GM18498 (cell line): ENCODE measurements at regions not wholly inside any gene's neighbourhood (a gene's known extent, or its start where the extent isn't known, plus 50 kb on each side); places are given as distances from the start of the nearest gene placed in this dataset.

Experiments used
- ATAC-seq: cut with Tn5 transposase; IDR thresholded peaks from one replicate; pipeline ENCODE4 v1.9.1; 2021; ENCODE audit warnings: mild to moderate bottlenecking, moderate library complexity; ENCODE audit not compliant: unreplicated experiment

DNA sequence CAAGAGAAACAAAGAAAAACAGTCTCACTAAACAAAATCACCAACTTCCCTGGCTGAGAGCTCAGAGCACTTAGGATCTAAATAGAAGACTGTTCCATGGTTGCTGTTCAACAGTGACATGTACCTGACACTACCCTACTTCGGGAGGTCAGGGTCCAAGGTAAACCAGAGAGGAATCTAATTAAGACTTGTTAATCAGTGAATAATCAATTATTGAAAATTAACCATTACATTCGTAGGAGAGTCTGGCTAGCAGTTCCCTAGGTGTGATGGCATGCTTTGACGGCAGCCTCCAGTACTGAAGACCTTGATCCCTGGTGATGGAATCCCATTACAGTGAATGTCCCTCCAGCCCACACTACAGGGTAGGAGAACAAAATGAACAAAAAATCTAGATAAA lies 154.0 kb upstream of the AFDN start:
- no peak for ATAC-seq

DNA sequence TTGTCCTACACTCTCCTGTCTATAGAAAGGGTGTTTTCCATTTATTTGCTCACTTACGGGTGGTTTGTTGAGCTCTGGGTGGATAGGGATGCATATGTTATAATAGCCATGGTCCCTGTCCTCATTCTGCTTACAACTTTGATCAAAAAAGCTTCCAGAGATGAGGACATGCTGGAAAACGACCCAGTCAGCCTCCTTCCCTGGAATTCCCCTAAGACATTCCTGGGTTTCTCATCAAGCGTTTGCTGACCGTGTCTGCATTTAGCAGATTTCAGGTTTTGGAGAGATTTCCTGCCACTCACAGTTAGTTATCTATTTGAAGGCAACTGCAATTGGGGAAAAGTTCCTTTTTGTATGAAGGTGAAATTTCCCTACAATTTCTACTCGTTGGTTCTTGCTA lies 152.8 kb upstream of the AFDN start:
- no peak for ATAC-seq

DNA sequence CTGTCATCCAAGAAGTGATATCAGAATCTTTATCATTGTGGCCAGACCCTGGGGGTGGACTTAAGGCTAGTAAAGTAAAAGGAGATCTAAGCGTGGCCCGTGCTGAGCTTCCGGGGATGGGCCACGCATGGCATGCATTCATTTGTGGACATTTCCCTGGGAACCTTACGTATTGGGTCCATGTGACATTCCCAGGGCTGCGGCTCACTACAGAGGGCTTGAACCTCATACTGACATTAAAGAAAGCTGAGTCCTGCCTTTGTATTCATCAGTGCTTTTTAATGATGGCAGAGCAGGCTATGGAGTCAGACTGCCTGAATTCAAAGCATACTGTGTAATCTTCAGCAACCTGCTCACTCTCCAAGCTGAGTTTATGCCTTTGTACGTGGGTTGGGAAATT lies 152.2 kb upstream of the AFDN start:
- no peak for ATAC-seq

DNA sequence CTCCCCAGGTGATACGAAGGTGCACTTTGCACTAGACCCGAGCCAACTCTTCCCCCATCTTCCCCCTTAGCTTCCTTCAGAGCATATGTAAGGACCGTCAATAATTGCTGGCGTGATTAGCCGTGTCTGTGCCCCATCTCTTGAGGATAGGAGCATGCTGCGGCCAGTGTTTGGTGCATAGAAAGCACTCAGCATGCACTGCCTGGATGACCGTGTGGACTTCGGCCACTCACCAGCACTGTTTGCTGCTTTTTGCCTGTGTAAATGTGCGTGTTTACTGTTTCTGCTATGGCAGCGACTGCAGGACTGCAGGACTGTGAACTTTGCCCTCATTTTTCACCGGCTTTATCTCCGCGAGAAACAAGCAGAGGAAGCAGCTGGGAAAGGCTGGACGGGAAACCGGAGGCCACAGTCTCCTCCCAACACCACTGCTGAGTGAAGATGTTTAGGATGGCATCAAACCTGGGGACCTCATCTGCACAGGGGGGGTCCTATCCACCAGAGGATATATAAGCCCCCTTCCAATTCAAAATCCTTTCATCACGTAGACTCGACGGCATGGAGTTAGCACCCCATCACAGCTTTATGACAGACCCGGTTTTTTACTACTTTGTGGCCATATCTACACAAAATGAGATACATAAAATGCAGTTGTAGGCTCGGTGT lies 150.6 kb upstream of the AFDN start:
- no peak for ATAC-seq

DNA sequence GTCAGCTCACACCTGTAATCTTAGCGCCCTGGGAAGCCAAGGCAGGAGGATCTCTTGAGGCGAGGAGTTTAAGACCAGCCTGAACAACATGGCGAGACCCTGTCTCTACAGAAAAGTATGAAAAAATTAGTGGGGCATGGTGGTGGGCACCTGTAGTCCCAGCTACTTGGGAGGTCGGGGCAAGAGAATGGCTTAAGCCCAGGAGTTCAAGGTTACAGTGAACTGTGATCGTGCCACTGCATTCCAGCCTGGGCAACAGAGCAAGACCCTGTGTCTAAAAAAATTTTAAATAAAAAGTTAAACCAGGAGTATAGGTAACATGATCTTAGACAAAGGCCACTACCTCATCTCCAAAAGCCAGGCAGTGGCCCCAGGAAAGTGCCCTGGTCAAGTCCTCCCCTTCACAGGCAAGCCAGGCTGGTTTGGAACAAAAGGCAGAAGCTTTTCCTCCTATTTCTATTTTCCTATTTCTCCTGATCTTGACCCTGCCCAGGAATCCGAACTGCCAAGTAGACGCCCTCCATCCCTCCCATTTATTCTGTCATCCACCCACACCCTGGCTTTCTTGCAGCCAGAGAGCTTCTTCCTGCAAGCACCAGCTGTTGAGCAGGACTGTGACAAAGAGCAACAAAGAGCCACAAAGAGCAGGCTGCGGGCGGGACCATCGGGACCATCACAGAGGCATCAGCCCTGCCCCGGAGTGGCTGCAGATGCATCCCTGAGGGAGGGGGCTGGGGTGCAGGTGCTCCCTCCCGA lies 149.9 kb upstream of the AFDN start:
- ATAC-seq, result no peak

DNA sequence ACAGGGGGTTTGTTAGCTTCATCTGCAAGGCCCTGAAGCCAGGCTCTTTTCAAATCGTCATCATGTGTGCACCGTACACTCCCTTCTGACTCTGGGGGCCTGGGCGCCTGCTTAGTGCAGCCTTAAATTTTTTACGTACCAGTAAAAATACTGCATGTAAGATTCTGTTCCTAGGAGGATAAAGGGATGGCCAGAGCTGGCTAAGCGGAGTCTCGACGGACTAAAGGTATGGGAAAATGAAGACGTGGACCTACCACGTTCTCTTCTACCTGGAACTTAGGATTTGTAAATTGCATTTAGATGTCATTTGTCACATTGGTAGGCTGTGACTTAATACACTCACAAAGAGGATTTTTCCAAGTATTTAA lies 149.3 kb upstream of the AFDN start:
- ATAC-seq, result no peak

DNA sequence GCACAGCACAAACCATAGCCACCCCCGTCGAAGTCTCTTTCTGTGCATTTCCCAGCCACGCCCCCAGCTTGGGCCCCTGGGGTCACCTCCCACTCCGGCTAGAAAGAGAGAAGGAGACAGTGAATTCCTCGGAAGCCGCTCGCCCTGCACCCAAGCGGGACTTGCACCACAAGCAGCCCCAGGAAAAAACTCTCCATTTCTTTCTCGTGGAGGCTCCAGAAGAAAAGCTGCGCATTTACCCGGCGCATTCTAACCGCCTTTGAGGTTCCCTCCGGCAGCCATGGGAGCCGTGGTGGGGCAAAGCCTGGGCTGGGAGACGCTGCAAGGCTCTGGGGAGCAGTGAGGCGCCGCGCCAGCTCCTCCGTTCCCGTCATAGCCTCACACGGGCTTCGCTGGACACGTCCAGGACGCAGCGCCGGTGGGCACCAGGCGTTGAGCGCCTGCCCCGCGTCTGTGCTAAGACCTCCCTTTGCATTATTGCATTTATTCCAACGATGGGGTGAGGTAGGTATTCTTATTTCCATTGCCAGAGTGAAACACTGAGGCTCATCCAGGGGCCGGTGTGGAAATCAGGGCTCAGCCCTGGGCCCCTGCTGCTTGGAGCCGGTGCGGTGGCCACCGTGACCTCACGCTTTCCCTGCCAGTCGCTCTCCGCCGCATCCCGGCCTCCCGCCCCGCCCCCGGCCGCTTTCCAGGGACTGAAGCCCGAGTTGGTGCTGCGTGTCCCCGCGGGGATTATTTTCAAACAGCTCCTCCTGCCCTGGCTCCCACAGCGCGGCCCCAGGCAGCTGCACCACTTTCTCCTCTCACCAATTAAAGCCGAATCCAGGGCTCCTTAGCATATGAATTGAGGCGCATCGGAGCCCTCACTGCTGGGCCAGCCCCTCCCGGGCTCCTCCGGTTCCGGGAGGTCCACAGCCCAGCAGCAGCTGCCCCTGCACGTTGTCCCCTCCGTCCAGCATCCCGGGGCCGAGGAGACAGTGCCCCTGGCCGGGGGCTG lies 148.3 kb upstream of the AFDN start:
- no peak for ATAC-seq

DNA sequence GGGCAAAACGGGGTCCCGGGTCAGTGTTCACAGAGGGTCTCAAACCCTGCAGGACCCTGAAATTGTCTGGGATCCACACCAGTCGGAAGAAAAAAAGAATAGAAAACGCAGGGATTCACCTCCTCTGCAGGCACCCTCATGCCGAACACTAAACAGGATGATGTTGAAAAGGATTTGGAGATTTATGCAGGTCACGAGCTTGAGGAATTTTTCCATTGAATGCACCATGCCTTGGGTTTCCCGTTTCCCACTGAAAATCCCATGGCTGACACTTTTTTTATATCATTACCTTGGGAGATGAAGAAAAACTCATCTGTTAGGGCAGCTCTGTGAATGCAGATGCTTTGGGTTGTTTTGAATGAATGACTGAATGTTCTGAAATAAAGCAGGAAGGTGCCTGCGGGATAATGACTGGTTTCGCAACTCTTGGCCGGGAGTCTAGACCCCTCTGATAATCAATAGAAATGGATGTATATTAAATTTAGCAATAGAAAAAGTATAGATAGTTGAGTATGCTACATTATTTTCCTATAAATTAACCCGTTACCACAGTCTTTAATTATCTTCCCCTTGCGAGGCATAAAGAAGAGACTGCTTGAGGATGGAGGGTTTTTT lies 147.5 kb upstream of the AFDN start:
- ATAC-seq, result no peak

DNA sequence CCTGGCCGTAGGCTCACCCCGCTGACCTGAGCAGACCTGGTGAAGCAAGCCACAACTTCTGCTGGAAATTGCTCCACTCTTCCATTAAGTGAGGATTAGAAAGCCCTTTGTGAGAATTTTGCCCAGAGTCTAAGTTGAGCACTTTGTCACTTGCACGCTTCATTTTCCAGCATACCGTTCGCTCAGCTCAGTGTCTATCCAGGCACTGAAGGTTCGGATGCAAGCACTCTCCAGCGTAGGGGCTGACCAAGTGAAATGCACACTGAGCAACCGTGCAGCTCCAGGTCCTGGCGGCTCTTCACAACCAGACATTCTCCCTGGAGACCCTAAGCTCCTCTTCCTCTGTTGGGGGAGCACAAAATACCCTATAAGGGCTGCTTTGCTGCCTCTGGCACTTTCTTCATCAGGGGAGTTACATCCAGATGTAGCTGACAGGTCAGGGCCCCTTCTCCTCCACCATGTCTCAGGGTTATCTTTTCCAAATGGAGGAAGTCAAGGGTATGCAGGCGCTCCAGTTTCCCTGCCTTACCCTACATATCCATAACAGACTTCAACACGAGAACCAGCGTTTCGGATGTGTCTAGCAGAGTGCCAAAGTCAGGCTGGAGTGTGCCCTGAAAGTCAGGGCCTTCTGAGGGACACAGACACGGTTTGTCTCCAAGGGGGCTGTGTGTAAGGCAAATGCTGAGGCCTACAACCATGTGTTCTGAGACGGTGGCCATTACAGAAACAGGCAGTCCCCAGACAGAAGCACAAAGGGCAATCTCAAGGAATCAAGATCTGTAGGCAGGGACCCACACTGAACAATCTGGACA lies 146.7 kb upstream of the AFDN start:
- no peak for ATAC-seq

DNA sequence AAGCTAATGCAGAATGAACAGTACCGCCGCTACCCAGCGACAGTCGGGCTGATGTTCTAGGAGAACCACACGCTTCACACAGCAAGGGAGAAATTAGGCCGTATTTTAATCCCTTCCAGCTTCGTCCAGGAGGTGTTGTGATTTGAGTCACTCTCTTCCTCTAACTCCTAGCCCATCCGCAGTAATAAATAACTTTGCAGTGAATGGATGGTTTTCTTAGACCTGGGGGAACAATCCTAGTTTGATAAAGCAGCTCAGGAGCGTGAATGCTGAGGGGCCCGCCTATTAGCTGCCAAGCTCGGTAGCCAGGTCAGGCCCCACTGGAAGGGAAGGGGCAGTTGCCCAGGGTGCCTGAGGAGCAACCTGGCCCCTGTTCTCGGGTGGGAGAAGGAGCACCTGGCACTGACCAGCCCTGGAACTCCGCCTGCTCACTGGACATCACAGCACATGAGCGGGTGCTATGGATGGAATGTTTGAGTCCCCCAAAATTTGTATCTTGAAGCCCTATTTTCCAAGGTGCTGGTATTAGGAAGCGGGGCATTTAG lies 146.0 kb upstream of the AFDN start:
- ATAC-seq, result no peak

DNA sequence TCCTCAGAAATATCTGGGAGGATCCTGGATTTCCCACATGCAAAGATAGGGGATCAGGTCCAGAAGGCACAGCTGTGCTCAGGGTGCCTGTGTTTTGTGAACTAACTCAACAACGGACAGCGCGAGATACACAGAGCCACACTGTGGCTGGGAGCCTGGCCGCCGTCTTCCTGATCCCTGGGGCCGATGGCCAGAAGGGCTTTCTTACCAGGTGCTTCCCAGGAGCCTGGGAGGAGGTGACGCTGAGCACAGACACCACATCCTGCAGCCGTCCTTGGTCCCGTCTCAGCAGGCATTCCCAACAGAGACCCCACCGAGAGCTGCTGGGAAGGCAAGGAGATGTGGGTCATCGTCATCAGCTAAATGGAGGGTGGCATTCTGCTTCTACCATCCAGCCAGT lies 144.6 kb upstream of the AFDN start:
- no peak for ATAC-seq

DNA sequence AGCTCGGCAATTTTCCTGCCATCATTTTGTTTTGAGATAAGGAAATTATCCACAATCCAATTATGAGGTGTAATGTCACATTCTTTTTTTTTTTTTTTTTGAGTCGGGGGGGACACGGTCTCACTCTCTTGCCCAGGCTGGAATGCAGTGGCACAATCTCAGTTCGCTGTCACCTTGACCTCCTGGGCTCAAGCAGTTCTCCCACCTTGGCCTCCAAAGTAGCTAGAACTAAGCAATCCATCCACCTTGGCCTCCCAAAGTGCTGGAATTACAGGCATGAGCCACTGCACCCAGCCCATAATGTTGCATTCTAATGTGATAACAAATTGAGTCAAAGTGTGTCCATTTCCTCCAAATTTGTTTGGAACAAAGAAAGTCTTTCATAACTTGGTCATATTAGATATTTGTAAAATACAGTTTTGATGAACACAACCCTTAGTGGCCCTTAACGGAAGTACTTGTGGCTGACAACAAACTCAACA lies 144.1 kb upstream of the AFDN start:
- no peak for ATAC-seq

DNA sequence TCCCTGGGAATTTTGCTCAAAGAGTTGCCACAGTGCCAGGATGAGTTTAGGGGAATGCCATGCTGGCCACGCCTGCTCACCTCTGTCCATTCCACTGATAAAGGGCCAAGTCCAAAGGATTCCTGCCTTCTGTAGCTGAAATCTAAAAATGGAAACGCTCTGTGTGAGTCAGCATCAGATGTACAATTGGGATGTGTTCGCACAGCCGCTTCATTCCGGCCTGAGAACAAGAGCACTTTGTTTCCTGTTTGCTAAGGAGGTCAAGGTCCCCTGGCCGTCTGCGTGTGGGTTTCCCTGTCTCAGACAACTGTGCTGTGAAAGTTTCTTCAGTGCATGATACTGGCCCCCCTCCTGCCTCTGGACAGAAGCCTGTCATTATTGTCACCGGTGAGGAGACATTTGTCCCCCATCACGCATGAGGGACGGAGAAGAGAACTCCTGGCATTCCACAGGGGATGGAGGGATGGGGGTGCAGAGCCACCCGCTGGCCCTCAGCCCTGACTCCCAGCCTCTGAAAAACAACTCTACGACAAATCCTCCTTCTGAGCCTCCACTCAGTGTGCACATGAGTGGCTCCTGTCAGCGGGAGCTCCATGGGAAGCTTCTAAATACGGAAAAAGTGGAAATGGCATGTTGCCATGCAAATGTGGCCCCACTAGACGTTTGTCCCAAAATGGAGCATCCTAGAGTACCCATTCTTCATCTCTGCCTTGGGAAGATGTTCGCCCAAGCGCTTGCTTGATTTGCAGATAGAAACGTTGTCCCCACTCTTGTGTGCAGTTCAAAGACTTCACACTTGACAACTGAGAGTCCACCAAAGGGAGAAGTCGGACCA lies 143.5 kb upstream of the AFDN start:
- no peak for ATAC-seq

DNA sequence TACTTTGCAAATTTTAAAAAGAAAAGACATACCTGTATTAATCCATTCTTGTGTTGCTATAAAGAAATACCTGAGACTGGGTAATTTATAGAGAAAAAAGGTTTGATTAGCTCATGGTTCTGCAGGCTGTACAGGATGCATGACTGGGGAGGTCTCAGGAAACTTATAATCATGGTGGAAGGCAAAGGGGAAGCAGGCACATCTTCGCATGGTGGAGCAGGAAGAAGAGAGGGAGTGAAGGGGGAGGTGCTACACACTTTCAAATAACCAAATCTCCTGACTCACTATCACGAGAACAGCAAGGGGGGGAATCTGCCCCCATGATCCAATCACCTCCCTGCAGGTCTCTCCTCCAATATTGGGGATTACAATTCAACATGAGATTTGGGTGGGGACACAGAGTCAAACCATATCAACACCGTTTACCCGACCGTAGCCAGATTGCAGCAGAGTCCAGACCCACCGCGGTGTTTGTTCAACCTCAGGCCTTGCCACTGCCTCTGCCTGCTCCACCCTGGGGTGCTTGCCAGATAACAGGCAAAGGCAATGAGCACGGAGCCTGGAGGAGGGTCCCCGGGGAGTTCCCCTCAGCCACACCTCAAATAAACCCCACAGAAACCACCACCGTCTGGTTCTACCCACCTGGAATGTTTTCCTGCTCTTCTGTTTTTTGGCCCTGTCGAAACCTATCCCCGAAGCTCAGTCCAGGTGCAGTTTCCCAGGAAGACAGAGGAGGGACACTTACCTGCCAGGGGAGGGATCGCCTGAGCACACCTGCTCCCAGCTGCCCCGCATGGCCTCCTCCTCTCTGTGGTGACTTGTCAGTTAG lies 142.2 kb upstream of the AFDN start:
- no peak for ATAC-seq

DNA sequence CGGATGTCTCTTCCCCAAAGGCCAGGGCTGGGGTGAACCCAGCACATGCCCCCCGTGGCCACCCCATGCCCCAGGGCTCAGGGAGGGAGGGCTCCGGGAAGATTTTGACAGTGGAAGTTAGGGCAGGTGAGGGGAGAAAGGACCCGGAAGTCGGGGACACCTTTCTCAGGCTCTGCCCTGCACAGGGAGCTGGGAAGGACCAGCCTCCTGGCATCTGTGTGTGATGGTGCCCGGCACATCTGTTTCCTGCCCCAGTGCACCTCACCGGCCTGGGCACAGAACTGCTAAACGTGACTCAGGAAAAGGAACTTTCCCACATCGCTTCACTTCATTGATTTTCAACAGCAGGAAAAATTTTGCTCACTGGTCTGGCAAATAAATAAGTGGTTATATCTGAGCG lies 141.1 kb upstream of the AFDN start:
- no peak for ATAC-seq

DNA sequence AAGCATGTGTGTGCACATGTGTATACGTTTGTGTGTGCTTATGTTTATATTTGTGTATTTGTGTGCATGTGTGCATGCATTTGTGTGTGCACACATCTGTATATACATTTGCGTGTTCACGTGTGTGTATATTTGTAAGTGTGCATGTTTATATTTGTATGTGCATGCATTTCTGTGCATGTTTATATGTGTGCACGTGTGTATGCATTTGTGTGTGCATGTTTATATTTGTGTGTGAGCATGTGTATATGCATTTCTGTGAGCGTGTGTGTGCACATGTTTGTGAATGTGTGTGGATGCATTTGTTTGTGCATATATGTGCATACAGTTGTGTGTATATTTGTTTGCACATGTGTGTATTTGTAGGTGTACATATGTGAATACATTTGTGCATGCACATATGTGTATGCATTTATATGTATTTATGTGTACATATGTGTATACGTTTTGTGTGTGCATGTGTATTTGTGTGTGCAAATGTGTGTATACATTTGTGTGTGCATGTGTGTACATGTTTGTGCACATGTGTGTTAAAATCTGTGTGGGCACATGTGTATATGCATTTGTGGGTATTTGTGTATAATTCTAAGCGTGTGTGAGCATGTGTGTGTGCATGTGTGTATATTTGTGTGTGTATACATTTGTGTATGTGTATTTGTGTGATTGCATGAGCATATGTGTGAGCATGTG lies 140.4 kb upstream of the AFDN start:
- no peak for ATAC-seq

DNA sequence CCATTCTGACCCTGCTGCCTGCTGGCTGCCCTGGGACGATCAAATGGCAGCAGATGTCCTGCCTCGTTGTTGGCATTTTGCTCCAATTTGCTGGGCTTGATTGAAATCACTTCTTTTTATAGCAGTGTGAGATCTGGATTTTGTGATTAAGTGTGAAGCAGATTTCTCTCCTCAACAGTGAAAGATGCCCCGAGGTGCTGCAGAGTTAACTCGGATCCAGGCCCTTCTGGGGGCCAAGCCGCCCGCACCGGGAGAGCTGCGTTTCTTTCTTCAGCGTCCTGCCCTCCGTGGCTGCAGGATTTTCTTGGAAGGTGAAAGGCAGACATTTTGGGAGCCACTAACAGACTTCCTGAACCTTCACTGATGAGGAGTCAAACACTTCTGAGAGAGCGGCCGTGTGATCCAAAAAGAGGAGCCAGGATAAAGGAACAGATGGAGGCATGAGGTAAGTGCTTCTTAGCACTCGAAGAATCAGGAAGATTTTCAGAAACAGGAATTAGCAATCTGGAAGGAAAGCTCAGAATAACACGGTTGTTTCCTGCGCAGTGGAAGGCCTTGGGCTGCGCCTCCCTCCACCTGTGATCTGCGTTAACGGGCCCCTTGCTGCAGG lies 139.5 kb upstream of the AFDN start:
- ATAC-seq, result no peak
